DOHH2 (cell line): ENCODE measurements at regions not wholly inside any gene's neighbourhood (a gene's known extent, or its start where the extent isn't known, plus 50 kb on each side); places are given as distances from the start of the nearest gene placed in this dataset.
"Not testable (repeated sequence)": the region's sequence is repeated elsewhere in the genome, so short reads cannot be mapped to it uniquely, and the experiment has no call there.

Source experiments
- CTCF ChIP-seq: fragments of 200-600 bp; sonication (generic); IDR thresholded peaks from one replicate; pipeline ENCODE4 v1.5.1; 2014; ENCODE audit warnings: antibody characterized with exemption, mild to moderate bottlenecking, low read depth, low read length; ENCODE audit not compliant: poor library complexity, severe bottlenecking
- EZH2phosphoT487 ChIP-seq: fragments of 200-600 bp; sonication (generic); IDR thresholded peaks from 2 replicates; pipeline ENCODE4 v1.6.1; 2017; ENCODE audit warnings: borderline replicate concordance, mild to moderate bottlenecking, antibody characterized with exemption, low read length, moderate library complexity, mixed read lengths

GRCh38 chr12:43192442-43192841 is 359.6 kb downstream of the ADAMTS20 start:
- TF ChIP-seq CTCF, EZH2phosphoT487: not testable (repeated sequence)
